Mesenchymal stem cell (in vitro differentiated cells and primary cell): ENCODE measurements at regions not wholly inside any gene's neighbourhood (a gene's known extent, or its start where the extent isn't known, plus 50 kb on each side); places are given as distances from the start of the nearest gene placed in this dataset.

Source experiments
- DNase-seq: peaks from one replicate; pipeline ENCODE4 v3.0.0-alpha.2; 2013
- H2AFZ ChIP-seq: one replicate; pipeline ENCODE4 v1.6.1; 2013; ENCODE audit warnings: low read depth, mild to moderate bottlenecking, control low read depth, inconsistent platforms, low read length, moderate library complexity
- H2AK5ac ChIP-seq: 2 replicates; pipeline ENCODE4 v1.6.1; 2013; ENCODE audit warnings: low read length, moderate library complexity, mild to moderate bottlenecking, inconsistent platforms; ENCODE audit not compliant: severe bottlenecking
- H2BK120ac ChIP-seq: one replicate; pipeline ENCODE4 v1.6.1; 2013; ENCODE audit warnings: low read depth, mild to moderate bottlenecking, inconsistent platforms, low read length, moderate library complexity
- H2BK12ac ChIP-seq, 2 experiments: one replicate each; pipeline ENCODE4 v1.6.1; 2013; ENCODE audit warnings: inconsistent platforms in 2 of 2, low read length in 2 of 2, mild to moderate bottlenecking in 2 of 2, moderate library complexity in 2 of 2, control low read depth in 1 of 2
- H2BK15ac ChIP-seq: one replicate; pipeline ENCODE4 v1.6.1; 2013; ENCODE audit warnings: mild to moderate bottlenecking, low read depth, inconsistent platforms; ENCODE audit not compliant: poor library complexity, severe bottlenecking
- H2BK5ac ChIP-seq: 2 replicates; pipeline ENCODE4 v1.6.1; 2013; ENCODE audit warnings: low read depth, mild to moderate bottlenecking, low read length, control low read depth, inconsistent platforms; ENCODE audit not compliant: poor library complexity, severe bottlenecking
- H3K14ac ChIP-seq, 2 experiments: one replicate each; pipeline ENCODE4 v1.6.1; 2013; ENCODE audit warnings: inconsistent platforms in 2 of 2, low read length in 2 of 2, control low read depth in 1 of 2, mild to moderate bottlenecking in 1 of 2, moderate library complexity in 1 of 2
- H3K18ac ChIP-seq, 2 experiments: one replicate each; pipeline ENCODE4 v1.6.1; 2013; ENCODE audit warnings: inconsistent platforms in 2 of 2, low read length in 2 of 2, control low read depth in 1 of 2, low read depth in 1 of 2, mild to moderate bottlenecking in 1 of 2
- H3K23ac ChIP-seq, 2 experiments: one replicate each; pipeline ENCODE4 v1.6.1; 2013; ENCODE audit warnings: inconsistent platforms in 2 of 2, low read length in 2 of 2, mild to moderate bottlenecking in 2 of 2, moderate library complexity in 2 of 2, control low read depth in 1 of 2
- H3K27ac ChIP-seq: 2 replicates; pipeline ENCODE4 v1.5.1; 2013; ENCODE audit warnings: mild to moderate bottlenecking, moderate library complexity, low read length, control low read depth, inconsistent platforms; ENCODE audit not compliant: poor library complexity, severe bottlenecking
- H3K27me3 ChIP-seq, 2 experiments: 2 replicates each; pipeline versions ENCODE4 v1.6.1 to v1.7.0; 2013; ENCODE audit warnings: low read length in 2 of 2, mild to moderate bottlenecking in 2 of 2, moderate library complexity in 2 of 2, control low read depth in 1 of 2, inconsistent platforms in 1 of 2; ENCODE audit not compliant: control insufficient read depth in 1 of 2, insufficient read depth in 1 of 2
- H3K36me3 ChIP-seq, 2 experiments: 2 replicates each; pipeline versions ENCODE4 v1.6.1 to v1.7.0; 2013; ENCODE audit warnings: low read length in 2 of 2, control low read depth in 1 of 2, inconsistent platforms in 1 of 2, low read depth in 1 of 2, mild to moderate bottlenecking in 1 of 2; ENCODE audit not compliant: insufficient read depth in 2 of 2, control insufficient read depth in 1 of 2
- H3K4ac ChIP-seq, 2 experiments: one replicate each; pipeline ENCODE4 v1.6.1; 2013; ENCODE audit warnings: inconsistent platforms in 2 of 2, low read length in 2 of 2, mild to moderate bottlenecking in 2 of 2, moderate library complexity in 2 of 2, control low read depth in 1 of 2, low read depth in 1 of 2
- H3K4me1 ChIP-seq: 2 replicates; pipeline ENCODE4 v1.6.1; 2013; ENCODE audit warnings: low read depth, low read length, control low read depth; ENCODE audit not compliant: control insufficient read depth, insufficient read depth
- H3K4me2 ChIP-seq: 2 replicates; pipeline ENCODE4 v1.6.1; 2013; ENCODE audit warnings: low read length, mild to moderate bottlenecking, inconsistent platforms; ENCODE audit not compliant: poor library complexity, severe bottlenecking
- H3K4me3 ChIP-seq, 2 experiments: 2 replicates each; pipeline versions ENCODE4 v1.5.1 to v1.7.0; 2013; ENCODE audit warnings: low read length in 2 of 2, mild to moderate bottlenecking in 2 of 2, control low read depth in 1 of 2, low read depth in 1 of 2; ENCODE audit not compliant: insufficient read depth in 1 of 2
- H3K79me1 ChIP-seq: replicated peaks from 2 replicates; pipeline ENCODE4 v1.6.1; 2013; ENCODE audit warnings: mild to moderate bottlenecking, control low read depth, low read length, inconsistent platforms; ENCODE audit not compliant: poor library complexity, severe bottlenecking
- H3K9ac ChIP-seq: 2 replicates; pipeline ENCODE4 v1.7.0; 2013; ENCODE audit warnings: mild to moderate bottlenecking, low read length, moderate library complexity
- H3K9me3 ChIP-seq: 2 replicates; pipeline ENCODE4 v1.7.0; 2013; ENCODE audit warnings: mild to moderate bottlenecking, low read length; ENCODE audit not compliant: control insufficient read depth
- H4K8ac ChIP-seq: one replicate; pipeline ENCODE4 v1.6.1; 2013; ENCODE audit warnings: inconsistent platforms, mild to moderate bottlenecking, low read length, moderate library complexity
- H4K91ac ChIP-seq: one replicate; pipeline ENCODE4 v1.6.1; 2013; ENCODE audit warnings: mild to moderate bottlenecking, low read length, inconsistent platforms
- WGBS: methylation state at CpG from one replicate; pipeline ENCODE4 v1.1.7; 2013; ENCODE audit warnings: mixed read lengths; 5-methylcytosine and 5-hydroxymethylcytosine counted together

DNA sequence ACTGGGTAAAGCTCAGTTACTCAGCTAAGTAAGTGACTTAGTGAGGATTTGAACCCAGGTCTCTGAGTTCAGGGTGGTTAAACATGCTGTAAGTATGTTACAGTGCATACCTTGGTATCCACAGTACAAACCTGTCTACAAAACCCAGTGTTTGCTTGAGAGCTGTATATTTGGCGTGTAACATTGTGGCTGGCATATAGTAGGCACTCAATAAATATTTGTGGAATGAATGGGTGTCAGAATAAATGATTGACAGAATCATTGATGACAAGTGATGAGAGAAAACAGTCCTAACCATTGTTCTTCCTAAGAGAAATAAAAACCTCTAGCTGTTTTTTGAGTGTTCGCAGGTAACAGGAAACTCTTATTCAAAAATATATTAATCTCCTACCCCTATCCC lies 79.7 kb upstream of the BCOR start:
- Histone ChIP-seq H3K9ac (peak overlapping the region; percentile 59), H3K36me3 (no peaks in the 10 kb centered on the region), H4K91ac (no peak overlapping the region), H3K4ac (no peak overlapping the region), H3K4me2 (no peak overlapping the region), H3K4me3 (peak overlapping the region in 1 of 2 experiments; percentile 41), H3K27ac (no peak overlapping the region), H3K79me1 (peaks cover 2% of the 10 kb centered on the region), H3K27me3 (peaks cover 0 to 31% of the 10 kb centered on the region in 2 experiments), H2AK5ac (no peak overlapping the region), H3K14ac (no peak overlapping the region), H2BK120ac (no peak overlapping the region), H3K18ac (peak overlapping the region in 1 of 2 experiments; percentile 75), H2AFZ (no peak overlapping the region), H3K4me1 (peaks cover 11% of the 10 kb centered on the region), H3K23ac (no peak overlapping the region), H3K9me3 (no peaks in the 10 kb centered on the region), H2BK15ac (no peak overlapping the region), H4K8ac (peak overlapping the region; percentile 90), H2BK5ac (no peak overlapping the region), H2BK12ac (no peak overlapping the region)
- 88% methylated on average over 1 of the region's 2 CpGs for WGBS
- DNase-seq: no peak

DNA sequence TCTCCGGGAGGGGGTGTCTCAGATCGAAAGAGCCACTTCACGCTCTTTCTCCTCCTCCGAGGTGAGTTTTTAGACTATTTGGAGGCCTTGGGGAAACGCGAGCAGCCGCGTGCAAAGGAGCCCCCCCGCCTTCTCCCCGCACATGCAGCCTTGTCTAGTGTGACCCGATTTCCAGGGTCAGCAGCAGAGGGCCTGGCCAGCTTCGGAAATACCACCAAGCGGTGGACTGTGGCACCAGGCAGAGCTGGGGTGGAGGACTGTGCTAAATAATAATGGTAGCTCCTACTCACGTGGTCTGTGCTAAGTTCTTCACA lies 79.3 kb upstream of the BCOR start:
- H3K18ac ChIP-seq: peak overlapping the region; percentile 75 to 90
- H3K14ac ChIP-seq: no peak overlapping the region
- peak; percentile 56 for DNase-seq
- H4K8ac ChIP-seq: peak overlapping the region; percentile 90
- H2AFZ ChIP-seq: no peak overlapping the region
- no peak overlapping the region for H2AK5ac ChIP-seq
- H3K9ac ChIP-seq: peak overlapping the region; percentile 59
- H3K36me3 ChIP-seq: no peaks in the 10 kb centered on the region
- peak overlapping the region; percentile 68 for H4K91ac ChIP-seq
- H3K4me1 ChIP-seq: peaks cover 13% of the 10 kb centered on the region
- peak overlapping the region in 1 of 2 experiments; percentile 47 for H3K4ac ChIP-seq
- peaks cover 0 to 31% of the 10 kb centered on the region in 2 experiments for H3K27me3 ChIP-seq
- peak overlapping the region; percentile 14 for H2BK5ac ChIP-seq
- H2BK15ac ChIP-seq: no peak overlapping the region
- peak overlapping the region; percentile 68 for H3K27ac ChIP-seq
- H3K79me1 ChIP-seq: peaks cover 2% of the 10 kb centered on the region
- no peaks in the 10 kb centered on the region for H3K9me3 ChIP-seq
- WGBS: 4% methylated on average over 8 of the region's 14 CpGs
- H3K23ac ChIP-seq: no peak overlapping the region
- H3K4me2 ChIP-seq: peak overlapping the region; percentile 53
- H3K4me3 ChIP-seq: peak overlapping the region; percentile 14 to 41
- no peak overlapping the region for H2BK12ac ChIP-seq
- peak overlapping the region; percentile 49 for H2BK120ac ChIP-seq

GRCh38 chrX:40176351-40177116 lies 78.8 kb upstream of the BCOR start:
- Histone ChIP-seq H3K36me3 (no peaks in the 10 kb centered on the region), H3K9ac (peak overlapping the region; percentile 82), H2BK120ac (peak overlapping the region; percentile 97), H4K91ac (peak overlapping the region; percentile 99), H2BK5ac (peak overlapping the region; percentile 66), H2AFZ (no peak overlapping the region), H3K4me2 (peak overlapping the region; percentile 55), H3K4me3 (peak overlapping the region; percentile 62 to 76), H3K4me1 (peaks cover 15% of the 10 kb centered on the region), H2BK12ac (no peak overlapping the region), H4K8ac (peak overlapping the region; percentile 96), H2BK15ac (peak overlapping the region; percentile 93), H3K27me3 (peaks cover 0 to 32% of the 10 kb centered on the region in 2 experiments), H3K23ac (peak overlapping the region in 1 of 2 experiments; percentile 72), H3K4ac (peak overlapping the region; percentile 94 to 100), H3K27ac (peak overlapping the region; percentile 85), H3K79me1 (peaks cover 2% of the 10 kb centered on the region), H3K18ac (peak overlapping the region; percentile 94 to 99), H3K14ac (peak overlapping the region in 1 of 2 experiments; percentile 86), H3K9me3 (no peaks in the 10 kb centered on the region), H2AK5ac (no peak overlapping the region)
- WGBS: under 1% methylated on average over 39 of the region's 85 CpGs
- peak; percentile 52 for DNase-seq

- under 1% methylated on average over 21 of the region's 74 CpGs for WGBS
- Histone ChIP-seq H4K8ac (peak overlapping the region; percentile 96), H3K27ac (peak overlapping the region; percentile 85)
Observed at GRCh38 chrX:40175511-40176350, 78.0 kb upstream of the BCOR start.

More at GRCh38 chrX:40175511-40176350, 78.0 kb upstream of the BCOR start:
- no peaks in the 10 kb centered on the region for H3K9me3 ChIP-seq
- H2AFZ ChIP-seq: no peak overlapping the region
- DNase-seq: peak; percentile 82
- peak overlapping the region; percentile 94 to 99 for H3K18ac ChIP-seq
- H3K36me3 ChIP-seq: no peaks in the 10 kb centered on the region
- peaks cover 0 to 38% of the 10 kb centered on the region in 2 experiments for H3K27me3 ChIP-seq
- H3K23ac ChIP-seq: peak overlapping the region in 1 of 2 experiments; percentile 72
- H2BK15ac ChIP-seq: peak overlapping the region; percentile 93
- peak overlapping the region; percentile 62 to 76 for H3K4me3 ChIP-seq
- peak overlapping the region in 1 of 2 experiments; percentile 86 for H3K14ac ChIP-seq
- H2BK12ac ChIP-seq: peak overlapping the region; percentile 77 to 86
- peak overlapping the region; percentile 82 for H3K9ac ChIP-seq
- H2AK5ac ChIP-seq: no peak overlapping the region
- H2BK120ac ChIP-seq: peak overlapping the region; percentile 97
- H3K4ac ChIP-seq: peak overlapping the region; percentile 97 to 100
- peak overlapping the region; percentile 99 for H4K91ac ChIP-seq
- peak overlapping the region; percentile 66 for H2BK5ac ChIP-seq
- H3K4me1 ChIP-seq: peaks cover 18% of the 10 kb centered on the region
- peaks cover 2% of the 10 kb centered on the region for H3K79me1 ChIP-seq
- H3K4me2 ChIP-seq: peak overlapping the region; percentile 55
